SK-N-SH (cell line): ENCODE measurements at regions not wholly inside any gene's neighbourhood (a gene's known extent, or its start where the extent isn't known, plus 50 kb on each side); places are given as distances from the start of the nearest gene placed in this dataset.

Experiments used
- CTCF ChIP-seq: fragments of 200-600 bp; sonication (generic); IDR thresholded peaks from 2 replicates; pipeline ENCODE4 v1.6.1; 2017; ENCODE audit warnings: antibody characterized with exemption, mild to moderate bottlenecking, moderate library complexity
- EP300 ChIP-seq, 2 experiments: IDR thresholded peaks; 2 replicates each; pipeline versions ENCODE4 v1.4.0 to v1.6.1; 2012; ENCODE audit warnings: borderline replicate concordance in 1 of 2, low read depth in 1 of 2, low read length in 1 of 2
- EZH2phosphoT487 ChIP-seq: fragments of 200-600 bp; sonication (generic); IDR thresholded peaks from 2 replicates; pipeline ENCODE4 v1.6.1; 2017; ENCODE audit warnings: low read depth, mixed run types, mild to moderate bottlenecking, antibody characterized with exemption, moderate library complexity, borderline replicate concordance
- FOXM1 ChIP-seq: IDR thresholded peaks from 2 replicates; pipeline ENCODE4 v1.4.0; 2012; ENCODE audit warnings: low read depth, mild to moderate bottlenecking
- MEF2A ChIP-seq: IDR thresholded peaks from 2 replicates; pipeline ENCODE4 v1.4.0; 2012; ENCODE audit warnings: low read depth, borderline replicate concordance
- POLR2AphosphoS5 ChIP-seq: IDR thresholded peaks from 2 replicates; pipeline ENCODE4 v1.6.1; 2012; ENCODE audit warnings: low read depth, low read length
- RAD21 ChIP-seq: IDR thresholded peaks from 2 replicates; pipeline ENCODE4 v1.6.1; 2012; ENCODE audit warnings: mild to moderate bottlenecking, low read length
- REST ChIP-seq: IDR thresholded peaks from 2 replicates; pipeline ENCODE4 v1.6.1; 2012; ENCODE audit warnings: mild to moderate bottlenecking, low read depth, low read length, moderate library complexity
- RFX5 ChIP-seq: IDR thresholded peaks from 2 replicates; pipeline ENCODE4 v1.6.1; 2012; ENCODE audit warnings: mild to moderate bottlenecking, improper control_type of control experiment, low read length
- TAF1 ChIP-seq: IDR thresholded peaks from 2 replicates; pipeline ENCODE4 v1.6.1; 2012; ENCODE audit warnings: low read depth, mild to moderate bottlenecking, low read length, moderate library complexity, borderline replicate concordance
- TCF12 ChIP-seq: IDR thresholded peaks from 2 replicates; pipeline ENCODE4 v1.4.0; 2012
- USF2 ChIP-seq: fragments of 150-350 bp; IDR thresholded peaks from 2 replicates; pipeline ENCODE4 v1.6.1; 2017; ENCODE audit warnings: antibody characterized with exemption, low read length, low read depth, borderline replicate concordance
- YY1 ChIP-seq: IDR thresholded peaks from 2 replicates; pipeline ENCODE4 v1.4.0; 2012; ENCODE audit warnings: low read depth, mild to moderate bottlenecking
- ZBTB33 ChIP-seq: IDR thresholded peaks from 2 replicates; pipeline ENCODE4 v1.4.0; 2012; ENCODE audit warnings: low read depth, borderline replicate concordance

GRCh38 chr5:5964347-5964746, 414.0 kb downstream of the MED10 start:
- no peak for TF ChIP-seq POLR2AphosphoS5
- TF ChIP-seq CTCF, result no peak
- no peak for TF ChIP-seq RFX5
- TF ChIP-seq USF2, result no peak
- no peak for TF ChIP-seq RAD21
- TF ChIP-seq MEF2A, result no peak
- no peak for TF ChIP-seq REST
- no peak for TF ChIP-seq EZH2phosphoT487
- no peak for TF ChIP-seq EP300 (IDR thresholded peaks at IDR 0.05; ENCODE audit: borderline replicate concordance in 1 of 2, low read depth in 1 of 2, low read length in 1 of 2)
- TF ChIP-seq FOXM1, result no peak
- no peak for TF ChIP-seq YY1
- TF ChIP-seq ZBTB33, result no peak
- TF ChIP-seq TCF12, result no peak
- TF ChIP-seq TAF1, result no peak
